WTC11 (cell line): ENCODE measurements at regions not wholly inside any gene's neighbourhood (a gene's known extent, or its start where the extent isn't known, plus 50 kb on each side); places are given as distances from the start of the nearest gene placed in this dataset.

Experiments used
- CREM ChIP-seq: sonication (generic); formaldehyde crosslinking; IDR thresholded peaks from 2 replicates; pipeline ENCODE4 v1.8.1; 2022; ENCODE audit warnings: mild to moderate bottlenecking, missing genetic modification reagents, moderate library complexity
- GABPB1 ChIP-seq: sonication (generic); formaldehyde crosslinking; IDR thresholded peaks from 2 replicates; pipeline ENCODE4 v1.8.1; 2023; ENCODE audit warnings: mild to moderate bottlenecking, missing genetic modification reagents
- NFE2L1 ChIP-seq: sonication (generic); formaldehyde crosslinking; IDR thresholded peaks from 2 replicates; pipeline ENCODE4 v1.8.1; 2023; ENCODE audit warnings: missing genetic modification reagents
- OVOL2 ChIP-seq: fragments of 250-450 bp; sonication (Bioruptor Pico); IDR thresholded peaks from 2 replicates; pipeline ENCODE4 v1.9.0; 2021; ENCODE audit warnings: mild to moderate bottlenecking, borderline replicate concordance
- PRRX2 ChIP-seq: fragments of 250-450 bp; sonication (Bioruptor Pico); IDR thresholded peaks from 2 replicates; pipeline ENCODE4 v1.8.0; 2021; ENCODE audit warnings: mild to moderate bottlenecking
- ZNF219 ChIP-seq: sonication (generic); formaldehyde crosslinking; IDR thresholded peaks from 2 replicates; pipeline ENCODE4 v1.8.0; 2023; ENCODE audit warnings: missing genetic modification reagents, mild to moderate bottlenecking, borderline replicate concordance
- TF ChIP-seq, protein P1 (sequence below): fragments of 200-600 bp; IDR thresholded peaks from 2 replicates; pipeline ENCODE4 v1.8.0; 2022; ENCODE audit warnings: antibody characterized with exemption
- TF ChIP-seq, protein P2 (sequence below): sonication (generic); formaldehyde crosslinking; conservative IDR thresholded peaks from 2 replicates; pipeline ENCODE4 v1.8.1; 2022; ENCODE audit warnings: mild to moderate bottlenecking, missing genetic modification reagents
- TF ChIP-seq, protein P3 (sequence below): fragments of 250-450 bp; sonication (Bioruptor Pico); IDR thresholded peaks from 2 replicates; pipeline ENCODE4 v2.1.2; 2022; ENCODE audit warnings: mild to moderate bottlenecking, moderate library complexity

DNA sequence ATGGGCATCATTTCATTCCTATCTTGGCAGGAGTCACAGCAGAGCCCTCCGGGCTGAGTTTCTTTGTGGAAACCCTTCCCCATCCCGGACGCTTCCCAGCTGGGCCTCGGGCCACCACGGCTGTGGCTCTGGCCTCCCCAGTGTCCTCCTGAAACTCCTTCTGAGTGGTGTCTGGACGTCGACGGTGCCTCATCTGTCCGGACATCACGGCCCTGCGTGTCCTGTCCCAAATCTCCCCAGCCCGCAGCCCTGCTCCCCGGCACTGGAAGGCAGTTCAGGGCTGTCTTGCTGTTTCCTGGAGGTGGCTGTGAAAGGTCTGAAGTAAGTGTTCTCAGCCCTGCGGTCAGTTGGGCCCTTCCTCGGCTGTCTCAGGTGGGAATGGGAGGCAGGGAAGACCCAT is 99.8 kb upstream of the TMEM18 start:
- TF ChIP-seq PRRX2 (CRISPR knock-in tag) (no peak), GABPB1 (CRISPR knock-in tag) (no peak), NFE2L1 (no peak), ZNF219 (CRISPR knock-in tag) (no peak), OVOL2 (CRISPR knock-in tag) (no peak), CREM (CRISPR knock-in tag) (no peak)
- TF ChIP-seq, protein P1, sequence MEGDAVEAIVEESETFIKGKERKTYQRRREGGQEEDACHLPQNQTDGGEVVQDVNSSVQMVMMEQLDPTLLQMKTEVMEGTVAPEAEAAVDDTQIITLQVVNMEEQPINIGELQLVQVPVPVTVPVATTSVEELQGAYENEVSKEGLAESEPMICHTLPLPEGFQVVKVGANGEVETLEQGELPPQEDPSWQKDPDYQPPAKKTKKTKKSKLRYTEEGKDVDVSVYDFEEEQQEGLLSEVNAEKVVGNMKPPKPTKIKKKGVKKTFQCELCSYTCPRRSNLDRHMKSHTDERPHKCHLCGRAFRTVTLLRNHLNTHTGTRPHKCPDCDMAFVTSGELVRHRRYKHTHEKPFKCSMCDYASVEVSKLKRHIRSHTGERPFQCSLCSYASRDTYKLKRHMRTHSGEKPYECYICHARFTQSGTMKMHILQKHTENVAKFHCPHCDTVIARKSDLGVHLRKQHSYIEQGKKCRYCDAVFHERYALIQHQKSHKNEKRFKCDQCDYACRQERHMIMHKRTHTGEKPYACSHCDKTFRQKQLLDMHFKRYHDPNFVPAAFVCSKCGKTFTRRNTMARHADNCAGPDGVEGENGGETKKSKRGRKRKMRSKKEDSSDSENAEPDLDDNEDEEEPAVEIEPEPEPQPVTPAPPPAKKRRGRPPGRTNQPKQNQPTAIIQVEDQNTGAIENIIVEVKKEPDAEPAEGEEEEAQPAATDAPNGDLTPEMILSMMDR = no peak
- TF ChIP-seq, protein P2, sequence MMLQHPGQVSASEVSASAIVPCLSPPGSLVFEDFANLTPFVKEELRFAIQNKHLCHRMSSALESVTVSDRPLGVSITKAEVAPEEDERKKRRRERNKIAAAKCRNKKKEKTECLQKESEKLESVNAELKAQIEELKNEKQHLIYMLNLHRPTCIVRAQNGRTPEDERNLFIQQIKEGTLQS (CRISPR knock-in tag) = no peak
- TF ChIP-seq, protein P3, sequence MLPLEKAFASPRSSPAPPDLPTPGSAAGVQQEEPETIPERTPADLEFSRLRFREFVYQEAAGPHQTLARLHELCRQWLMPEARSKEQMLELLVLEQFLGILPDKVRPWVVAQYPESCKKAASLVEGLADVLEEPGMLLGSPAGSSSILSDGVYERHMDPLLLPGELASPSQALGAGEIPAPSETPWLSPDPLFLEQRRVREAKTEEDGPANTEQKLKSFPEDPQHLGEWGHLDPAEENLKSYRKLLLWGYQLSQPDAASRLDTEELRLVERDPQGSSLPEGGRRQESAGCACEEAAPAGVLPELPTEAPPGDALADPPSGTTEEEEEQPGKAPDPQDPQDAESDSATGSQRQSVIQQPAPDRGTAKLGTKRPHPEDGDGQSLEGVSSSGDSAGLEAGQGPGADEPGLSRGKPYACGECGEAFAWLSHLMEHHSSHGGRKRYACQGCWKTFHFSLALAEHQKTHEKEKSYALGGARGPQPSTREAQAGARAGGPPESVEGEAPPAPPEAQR = no peak
